ENCODE measurements at regions not wholly inside any gene's neighbourhood (a gene's known extent, or its start where the extent isn't known, plus 50 kb on each side); places are given as distances from the start of the nearest gene placed in this dataset.

DNA sequence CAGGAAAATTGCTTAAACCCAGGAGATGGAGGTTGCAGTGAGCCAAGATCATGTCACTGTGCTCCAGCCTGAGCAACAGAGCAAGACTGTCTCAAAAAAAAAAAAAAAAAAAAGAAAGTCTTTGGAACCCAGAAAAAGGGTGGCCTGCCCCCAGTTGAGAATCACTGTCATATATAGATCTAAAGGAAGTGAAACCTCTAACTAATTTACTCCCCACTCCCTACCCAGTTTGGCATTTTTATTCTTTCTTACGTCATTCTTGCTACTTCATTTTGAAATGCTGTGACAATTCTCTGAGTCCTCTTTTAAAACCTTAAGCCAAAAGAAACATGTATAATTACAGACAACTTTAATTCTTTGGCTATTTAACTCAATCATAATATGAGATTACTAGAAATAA lies 254.8 kb downstream of the CDC5L start:
- no peak for DNase-seq (ENCODE audit: low read depth, low spot score)
- in situ Hi-C loops (cut with HindIII; ENCODE audit: low pct_unique_long_range_greater_than_20kb, low sequenced_read_pairs), result no loop called here

DNA sequence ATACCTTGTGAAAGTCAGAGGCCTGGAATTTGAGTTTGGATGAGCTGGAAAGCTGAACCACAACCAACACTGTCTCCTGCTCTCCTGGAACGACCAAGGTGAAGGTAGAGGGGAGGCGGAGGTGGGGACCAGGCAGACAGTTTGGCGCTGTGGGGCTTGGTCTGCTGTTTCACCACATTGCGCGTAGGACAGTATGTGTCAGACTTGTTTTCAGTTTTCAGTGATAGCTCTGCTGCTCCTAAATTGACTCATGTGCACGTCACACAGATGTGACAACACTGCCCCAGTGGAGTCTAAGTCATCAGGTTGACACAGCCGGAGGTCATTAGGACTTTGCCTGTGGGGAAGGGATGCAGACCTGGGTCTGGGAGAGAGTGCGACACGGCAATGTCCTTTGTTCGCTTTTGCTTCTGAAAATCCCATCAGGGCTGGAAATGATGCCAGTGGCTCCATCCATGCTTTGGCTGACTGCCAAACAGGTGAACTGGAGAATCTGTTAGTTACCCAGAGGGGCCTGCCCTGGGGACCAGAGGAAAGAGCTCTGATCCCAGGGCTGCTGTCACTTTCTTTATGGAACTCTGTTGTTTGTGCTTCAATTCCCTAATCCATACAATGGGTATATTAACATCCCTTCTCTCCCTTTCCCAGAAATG lies 255.5 kb downstream of the CDC5L start:
- DNase-seq (ENCODE audit: low read depth, low spot score), result no peak
- in situ Hi-C loops (cut with HindIII; ENCODE audit: low pct_unique_long_range_greater_than_20kb, low sequenced_read_pairs), result no loop called here

GRCh38 chr6:44645276-44645675 lies 257.8 kb downstream of the CDC5L start:
- in situ Hi-C loops (cut with HindIII; ENCODE audit: low pct_unique_long_range_greater_than_20kb, low sequenced_read_pairs), result no loop called here
- peak; percentile 52 for DNase-seq (ENCODE audit: low read depth, low spot score)

DNA sequence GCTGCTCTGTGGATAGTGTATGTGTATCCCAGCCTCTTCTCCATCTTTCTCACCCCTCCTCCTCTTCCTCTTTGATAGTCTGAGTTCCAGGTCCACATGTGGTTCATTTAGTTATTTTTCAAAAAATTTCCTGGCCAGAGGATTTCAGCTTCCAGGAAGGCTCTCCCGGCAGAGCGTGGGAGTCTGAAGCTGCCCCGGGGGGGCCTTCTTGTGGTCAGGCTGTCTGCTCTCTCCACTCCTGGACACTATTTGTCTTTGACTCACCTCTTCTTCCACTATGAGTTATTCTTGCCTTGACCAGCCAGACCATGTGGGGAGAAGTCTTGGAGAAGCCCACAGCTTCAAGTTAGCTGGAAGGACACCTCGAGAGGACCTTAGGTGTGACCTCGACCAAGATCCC lies 258.8 kb downstream of the CDC5L start:
- no peak for DNase-seq (ENCODE audit: low read depth, low spot score)
- in situ Hi-C loops (cut with HindIII; ENCODE audit: low pct_unique_long_range_greater_than_20kb, low sequenced_read_pairs), result no loop called here

DNA sequence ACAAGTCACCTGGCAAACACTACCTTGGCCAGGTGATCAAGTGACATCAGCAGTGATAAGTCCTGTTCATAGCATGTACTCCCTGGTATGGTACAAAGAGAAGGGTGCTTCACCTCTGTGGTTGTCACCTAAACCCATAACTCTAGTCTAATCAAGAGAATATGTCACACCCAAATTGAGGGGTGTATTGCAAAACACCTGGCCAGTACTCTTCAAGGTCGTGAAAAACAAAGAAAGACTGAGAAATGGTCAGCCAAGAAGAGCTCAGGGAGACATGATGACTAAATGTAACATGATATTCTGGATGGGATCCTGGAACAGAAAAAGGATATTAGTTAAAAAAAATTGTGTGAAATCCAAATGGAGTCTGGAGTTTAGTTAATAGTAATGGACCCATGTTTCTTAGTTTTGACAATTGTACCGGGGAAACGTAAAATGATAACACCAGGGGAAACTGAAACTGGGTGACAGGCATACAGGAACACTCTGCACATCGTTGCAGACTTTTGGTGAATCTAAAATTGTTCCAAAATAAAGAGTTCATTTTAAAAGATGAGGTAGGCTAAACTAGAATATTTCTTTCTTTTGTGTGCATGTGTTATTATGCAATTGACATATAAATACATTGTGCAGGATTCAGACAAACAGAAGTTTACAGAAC lies 262.0 kb downstream of the CDC5L start:
- no peak for DNase-seq (ENCODE audit: low read depth, low spot score)
- in situ Hi-C loops (cut with HindIII; ENCODE audit: low pct_unique_long_range_greater_than_20kb, low sequenced_read_pairs), result no loop called here

GRCh38 chr6:44650495-44650894 lies 263.0 kb downstream of the CDC5L start:
- no peak for DNase-seq (ENCODE audit: low read depth, low spot score)
- in situ Hi-C loops (cut with HindIII; ENCODE audit: low pct_unique_long_range_greater_than_20kb, low sequenced_read_pairs), result no loop called here

GRCh38 chr6:44650947-44651346 lies 263.4 kb downstream of the CDC5L start:
- in situ Hi-C loops (cut with HindIII; ENCODE audit: low pct_unique_long_range_greater_than_20kb, low sequenced_read_pairs), result no loop called here

GRCh38 chr6:44651604-44652003 lies 264.1 kb downstream of the CDC5L start:
- in situ Hi-C loops (cut with HindIII; ENCODE audit: low pct_unique_long_range_greater_than_20kb, low sequenced_read_pairs), result no loop called here
- no peak for DNase-seq (ENCODE audit: low read depth, low spot score)

More at GRCh38 chr6:44650947-44651346, 263.4 kb downstream of the CDC5L start:
- no peak for DNase-seq (ENCODE audit: low read depth, low spot score)

DNA sequence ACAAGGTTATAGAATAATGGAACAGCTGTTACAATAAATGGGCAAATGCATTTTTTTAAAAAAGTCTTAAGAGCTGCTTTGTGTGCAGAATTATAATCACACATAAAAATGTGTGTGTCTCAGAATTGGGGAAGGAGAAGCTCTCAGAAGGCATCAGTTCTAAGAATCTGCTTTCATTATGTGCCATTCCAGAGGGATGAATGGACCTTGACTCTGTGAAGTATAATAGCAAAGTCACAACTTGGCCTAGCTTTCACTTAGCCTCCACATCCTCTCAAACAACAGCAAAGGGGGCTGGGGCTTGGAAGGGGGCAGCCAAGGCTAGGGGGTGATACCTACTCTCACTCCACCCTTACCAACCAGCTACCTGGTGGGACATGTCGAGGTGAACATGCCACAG lies 265.0 kb downstream of the CDC5L start:
- in situ Hi-C loops (cut with HindIII; ENCODE audit: low pct_unique_long_range_greater_than_20kb, low sequenced_read_pairs), result no loop called here
- no peak for DNase-seq (ENCODE audit: low read depth, low spot score)

- in situ Hi-C loops (cut with HindIII; ENCODE audit: low pct_unique_long_range_greater_than_20kb, low sequenced_read_pairs), result no loop called here
- no peak for DNase-seq (ENCODE audit: low read depth, low spot score)
Measured at GRCh38 chr6:44653091-44653490, 265.6 kb downstream of the CDC5L start.

DNA sequence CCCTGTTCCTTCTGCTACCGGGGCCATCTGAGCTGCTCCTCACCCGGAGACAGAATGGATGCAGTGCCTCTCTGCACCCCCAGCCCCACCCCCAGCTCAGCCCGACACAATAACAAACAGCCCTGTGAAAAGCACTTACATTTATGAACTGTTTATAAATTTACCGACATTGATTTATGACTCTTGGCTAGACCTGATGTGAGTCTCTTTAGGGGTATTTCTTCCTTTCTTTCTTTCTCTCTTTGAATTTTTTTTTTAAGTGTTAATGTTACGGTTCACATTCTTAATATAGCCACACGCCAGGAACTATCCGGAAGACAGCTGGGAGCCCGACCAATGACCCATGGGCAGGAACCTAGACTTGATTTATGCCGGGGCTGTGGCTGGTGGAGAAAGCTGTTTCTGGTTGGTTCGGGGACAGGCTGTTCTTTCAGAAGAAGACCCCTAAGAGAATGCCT lies 266.3 kb downstream of the CDC5L start:
- DNase-seq (ENCODE audit: low read depth, low spot score), result no peak
- in situ Hi-C loops (cut with HindIII; ENCODE audit: low pct_unique_long_range_greater_than_20kb, low sequenced_read_pairs), result no loop called here

- DNase-seq (ENCODE audit: low read depth, low spot score), result peak; percentile 68
- in situ Hi-C loops (cut with HindIII; ENCODE audit: low pct_unique_long_range_greater_than_20kb, low sequenced_read_pairs), result no loop called here
Measured at GRCh38 chr6:44655412-44656342, 268.2 kb downstream of the CDC5L start.

DNA sequence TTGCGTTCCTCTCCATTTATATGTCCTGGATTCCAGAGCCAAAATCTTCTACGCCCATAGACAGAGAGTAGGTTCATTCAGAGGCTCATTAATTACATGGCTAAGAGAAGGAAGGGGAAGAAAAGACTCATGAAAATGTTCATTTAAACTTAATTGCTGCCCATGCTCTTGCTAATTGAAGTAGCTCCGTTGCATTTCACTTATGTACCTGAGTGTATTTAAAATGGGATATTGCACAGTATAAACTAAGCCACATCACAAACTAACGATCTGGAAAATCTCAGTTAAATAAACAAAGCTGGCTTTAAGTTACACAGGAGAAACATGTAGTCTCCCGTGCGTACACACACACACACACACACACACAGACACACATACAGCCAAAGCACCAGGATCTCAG lies 269.2 kb downstream of the CDC5L start:
- in situ Hi-C loops (cut with HindIII; ENCODE audit: low pct_unique_long_range_greater_than_20kb, low sequenced_read_pairs), result no loop called here
- no peak for DNase-seq (ENCODE audit: low read depth, low spot score)

- peak; percentile 16 for DNase-seq (ENCODE audit: low read depth, low spot score)
- in situ Hi-C loops (cut with HindIII; ENCODE audit: low pct_unique_long_range_greater_than_20kb, low sequenced_read_pairs), result no loop called here
Measured at GRCh38 chr6:44657206-44657819, 269.8 kb downstream of the CDC5L start.

GRCh38 chr6:44658571-44658970 lies 271.1 kb downstream of the CDC5L start:
- in situ Hi-C loops (cut with HindIII; ENCODE audit: low pct_unique_long_range_greater_than_20kb, low sequenced_read_pairs), result no loop called here
- no peak for DNase-seq (ENCODE audit: low read depth, low spot score)

DNA sequence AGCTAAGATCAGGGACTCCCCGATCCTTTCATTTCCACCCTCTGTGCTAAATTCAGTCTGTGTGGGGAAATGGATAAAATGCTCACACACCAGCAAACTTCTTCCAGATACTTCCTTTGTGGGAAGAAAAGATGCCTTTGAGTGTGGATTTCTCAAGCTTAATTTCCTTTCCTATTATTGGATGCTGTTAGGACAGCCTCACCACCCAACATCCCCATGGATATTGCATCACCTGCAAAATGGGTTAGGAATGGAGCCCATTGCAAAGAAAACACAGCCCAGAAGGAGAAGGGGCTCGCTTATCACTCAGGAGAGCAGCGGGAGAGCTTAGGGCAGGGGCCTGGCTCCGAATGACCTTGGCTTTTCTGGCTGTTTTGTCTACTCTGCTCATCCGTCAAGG lies 272.2 kb downstream of the CDC5L start:
- in situ Hi-C loops (cut with HindIII; ENCODE audit: low pct_unique_long_range_greater_than_20kb, low sequenced_read_pairs), result no loop called here
- no peak for DNase-seq (ENCODE audit: low read depth, low spot score)

GRCh38 chr6:44660561-44661220 lies 273.2 kb downstream of the CDC5L start:
- no peak for DNase-seq (ENCODE audit: low read depth, low spot score)
- in situ Hi-C loops (cut with HindIII; ENCODE audit: low pct_unique_long_range_greater_than_20kb, low sequenced_read_pairs), result no loop called here
